ENCODE measurements at regions not wholly inside any gene's neighbourhood (a gene's known extent, or its start where the extent isn't known, plus 50 kb on each side); places are given as distances from the start of the nearest gene placed in this dataset.

- Histone ChIP-seq H3K4me1 (replicated peaks in 1 of 4; ENCODE audit: control insufficient read depth in 3 of 4, insufficient read depth in 4 of 4, low read length in 3 of 4) (no peaks in the 10 kb centered on the region), H3K14ac (ENCODE audit: insufficient read length) (no peak overlapping the region), H3K79me2 (ENCODE audit: control insufficient read depth in 1 of 2, insufficient read depth in 2 of 2, low read length in 2 of 2) (no peaks in the 10 kb centered on the region), H3K56ac (replicated peaks; ENCODE audit: insufficient read length, low read depth, low read length) (no peak overlapping the region), H4K20me1 (replicated peaks in 1 of 2; ENCODE audit: control insufficient read depth in 1 of 2, insufficient read depth in 2 of 2, low read length in 2 of 2) (no peaks in the 10 kb centered on the region), H3K4ac (replicated peaks; ENCODE audit: insufficient read length, low read depth, low read length) (no peak overlapping the region), H2BK5ac (ENCODE audit: low read depth, low read length) (no peak overlapping the region), H3K79me1 (ENCODE audit: low read depth, low read length) (no peaks in the 10 kb centered on the region), H3K36me3 (ENCODE audit: control insufficient read depth in 2 of 4, insufficient read depth in 4 of 4, low read length in 3 of 4) (no peaks in the 10 kb centered on the region), H2BK120ac (replicated peaks; ENCODE audit: low read depth, low read length) (no peak overlapping the region), H3K9ac (replicated peaks in 1 of 4; ENCODE audit: extremely low read depth in 1 of 4, low read depth in 3 of 4, low read length in 3 of 4) (no peak overlapping the region), H2BK12ac (ENCODE audit: low read depth, low read length) (no peak overlapping the region), H3K4me2 (ENCODE audit: insufficient read depth in 1 of 2, low read depth in 2 of 2, low read length in 2 of 2) (no peak overlapping the region), H3K27me3 (replicated peaks in 1 of 4; ENCODE audit: control insufficient read depth in 3 of 4, extremely low read depth in 1 of 4, insufficient read depth in 3 of 4, low read length in 3 of 4) (no peaks in the 10 kb centered on the region), H3K9me3 (ENCODE audit: insufficient read depth in 2 of 2, low read depth in 1 of 2, low read length in 1 of 2) (no peaks in the 10 kb centered on the region), H2BK15ac (ENCODE audit: low read length) (no peak overlapping the region), H3K18ac (ENCODE audit: extremely low read depth, low read length) (no peak overlapping the region), H4K8ac (ENCODE audit: extremely low read depth, insufficient read depth, low read length) (no peak overlapping the region), H2AK5ac (ENCODE audit: low read depth, low read length) (no peak overlapping the region), H2AFZ (ENCODE audit: low read length) (no peak overlapping the region), H4K91ac (replicated peaks; ENCODE audit: insufficient read length, low read length) (no peak overlapping the region), H3K23ac (ENCODE audit: insufficient read length) (no peak overlapping the region), H3K23me2 (ENCODE audit: low read depth, low read length) (no peaks in the 10 kb centered on the region), H2BK20ac (ENCODE audit: low read length) (no peak overlapping the region), H3K27ac (ENCODE audit: low read depth, low read length) (no peak overlapping the region), H4K5ac (ENCODE audit: insufficient read length, low read depth, low read length) (no peak overlapping the region), H3K4me3 (ENCODE audit: extremely low read depth in 1 of 4, insufficient read depth in 2 of 4, low read depth in 3 of 4, low read length in 4 of 4) (no peak overlapping the region)
- FAIRE-seq: no peak
- ChIA-PET CTCF (ENCODE audit: partially characterized antibody) (no interaction called here), POLR2A (ENCODE audit: partially characterized antibody) (no interaction called here)
- 100% methylated on average over 1 of the region's 1 CpG; no CpG with 5 or more reads in 1 of the 2 experiments for WGBS, 2 experiments (ENCODE audit: extremely low coverage in 1 of 2, insufficient coverage in 1 of 2, insufficient read length in 1 of 2, insufficient replicate concordance in 2 of 2, low coverage in 1 of 2, low lambda C conversion rate in 2 of 2, missing lambda C conversion rate in 1 of 2)
- no peak for DNase-seq (ENCODE audit: low read depth in 1 of 2, low spot score in 2 of 2)
- TF ChIP-seq FOSL1 (IDR thresholded peaks at IDR 0.05; ENCODE audit: insufficient read depth, low read depth, low read length) (no peak), POU5F1 (IDR thresholded peaks at IDR 0.05; ENCODE audit: low read depth, low read length) (no peak), TBP (IDR thresholded peaks at IDR 0.05; ENCODE audit: low read depth, low read length) (no peak), SP2 (IDR thresholded peaks at IDR 0.05; ENCODE audit: low read length) (no peak), HDAC2 (IDR thresholded peaks at IDR 0.05; ENCODE audit: borderline replicate concordance in 1 of 2, low read depth in 2 of 2, low read length in 2 of 2) (no peak), CBX8 (IDR thresholded peaks at IDR 0.05; ENCODE audit: borderline replicate concordance, low read depth, low read length) (no peak), CREB1 (IDR thresholded peaks at IDR 0.05) (no peak), RNF2 (IDR thresholded peaks at IDR 0.05; ENCODE audit: borderline replicate concordance, low read depth, low read length, missing control alignments, poor library complexity, severe bottlenecking) (no peak), GTF2F1 (IDR thresholded peaks at IDR 0.05; ENCODE audit: borderline replicate concordance, low read depth, low read length) (no peak)
- TF ChIP-seq, protein P1, sequence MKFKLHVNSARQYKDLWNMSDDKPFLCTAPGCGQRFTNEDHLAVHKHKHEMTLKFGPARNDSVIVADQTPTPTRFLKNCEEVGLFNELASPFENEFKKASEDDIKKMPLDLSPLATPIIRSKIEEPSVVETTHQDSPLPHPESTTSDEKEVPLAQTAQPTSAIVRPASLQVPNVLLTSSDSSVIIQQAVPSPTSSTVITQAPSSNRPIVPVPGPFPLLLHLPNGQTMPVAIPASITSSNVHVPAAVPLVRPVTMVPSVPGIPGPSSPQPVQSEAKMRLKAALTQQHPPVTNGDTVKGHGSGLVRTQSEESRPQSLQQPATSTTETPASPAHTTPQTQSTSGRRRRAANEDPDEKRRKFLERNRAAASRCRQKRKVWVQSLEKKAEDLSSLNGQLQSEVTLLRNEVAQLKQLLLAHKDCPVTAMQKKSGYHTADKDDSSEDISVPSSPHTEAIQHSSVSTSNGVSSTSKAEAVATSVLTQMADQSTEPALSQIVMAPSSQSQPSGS (IDR thresholded peaks at IDR 0.05; ENCODE audit: low read length): no peak
- TF ChIP-seq, protein P2, sequence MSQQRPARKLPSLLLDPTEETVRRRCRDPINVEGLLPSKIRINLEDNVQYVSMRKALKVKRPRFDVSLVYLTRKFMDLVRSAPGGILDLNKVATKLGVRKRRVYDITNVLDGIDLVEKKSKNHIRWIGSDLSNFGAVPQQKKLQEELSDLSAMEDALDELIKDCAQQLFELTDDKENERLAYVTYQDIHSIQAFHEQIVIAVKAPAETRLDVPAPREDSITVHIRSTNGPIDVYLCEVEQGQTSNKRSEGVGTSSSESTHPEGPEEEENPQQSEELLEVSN (IDR thresholded peaks at IDR 0.05): no peak
Measured at GRCh38 chrX:109077788-109078187, 341.4 kb upstream of the IRS4 start.
